ENCODE measurements at regions not wholly inside any gene's neighbourhood (a gene's known extent, or its start where the extent isn't known, plus 50 kb on each side); places are given as distances from the start of the nearest gene placed in this dataset.

DNA sequence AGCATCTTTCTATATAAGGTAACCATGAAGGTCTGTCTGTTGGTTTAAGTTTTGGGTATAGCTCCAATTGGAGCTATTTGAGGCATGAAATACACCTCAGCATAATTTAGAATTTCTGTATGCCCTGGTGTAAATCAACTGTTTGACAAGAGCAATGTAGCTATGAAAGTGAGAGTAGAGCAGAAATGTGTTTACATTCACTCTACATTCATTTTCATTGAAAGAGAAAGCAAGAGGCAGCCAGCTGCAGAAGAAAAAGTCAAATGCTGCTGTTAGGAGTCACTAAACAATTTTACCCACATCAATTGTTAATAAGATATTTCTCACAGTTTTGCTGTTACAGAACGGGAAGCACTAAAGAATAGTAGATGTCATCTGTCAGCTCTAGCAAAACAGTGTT lies 252.5 kb downstream of the SLC6A15 start:
- TF ChIP-seq TCF4 (CRISPR knock-in tag; IDR thresholded peaks at IDR 0.05; ENCODE audit: borderline replicate concordance) (no peak), TOX (CRISPR knock-in tag; IDR thresholded peaks at IDR 0.05; ENCODE audit: borderline replicate concordance) (no peak), ZNF8 (CRISPR knock-in tag; IDR thresholded peaks at IDR 0.05) (no peak), SNAI2 (CRISPR knock-in tag; IDR thresholded peaks at IDR 0.05) (no peak), ZFP3 (CRISPR knock-in tag; IDR thresholded peaks at IDR 0.05) (no peak), ZFP30 (CRISPR knock-in tag; IDR thresholded peaks at IDR 0.05) (no peak), CREB5 (CRISPR knock-in tag; IDR thresholded peaks at IDR 0.05; ENCODE audit: low read depth) (no peak), CSDC2 (CRISPR knock-in tag; IDR thresholded peaks at IDR 0.05) (no peak), PPARA (CRISPR knock-in tag; IDR thresholded peaks at IDR 0.05; ENCODE audit: borderline replicate concordance) (no peak), TSHZ2 (CRISPR knock-in tag; IDR thresholded peaks at IDR 0.05) (no peak), ZNF70 (CRISPR knock-in tag; IDR thresholded peaks at IDR 0.05) (no peak), POU6F1 (CRISPR knock-in tag; IDR thresholded peaks at IDR 0.05; ENCODE audit: borderline replicate concordance, low read depth) (no peak), ISL1 (CRISPR knock-in tag; IDR thresholded peaks at IDR 0.05) (no peak)
- TF ChIP-seq, protein P1, sequence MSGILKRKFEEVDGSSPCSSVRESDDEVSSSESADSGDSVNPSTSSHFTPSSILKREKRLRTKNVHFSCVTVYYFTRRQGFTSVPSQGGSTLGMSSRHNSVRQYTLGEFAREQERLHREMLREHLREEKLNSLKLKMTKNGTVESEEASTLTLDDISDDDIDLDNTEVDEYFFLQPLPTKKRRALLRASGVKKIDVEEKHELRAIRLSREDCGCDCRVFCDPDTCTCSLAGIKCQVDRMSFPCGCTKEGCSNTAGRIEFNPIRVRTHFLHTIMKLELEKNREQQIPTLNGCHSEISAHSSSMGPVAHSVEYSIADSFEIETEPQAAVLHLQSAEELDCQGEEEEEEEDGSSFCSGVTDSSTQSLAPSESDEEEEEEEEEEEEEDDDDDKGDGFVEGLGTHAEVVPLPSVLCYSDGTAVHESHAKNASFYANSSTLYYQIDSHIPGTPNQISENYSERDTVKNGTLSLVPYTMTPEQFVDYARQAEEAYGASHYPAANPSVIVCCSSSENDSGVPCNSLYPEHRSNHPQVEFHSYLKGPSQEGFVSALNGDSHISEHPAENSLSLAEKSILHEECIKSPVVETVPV (CRISPR knock-in tag; IDR thresholded peaks at IDR 0.05) = no peak
- ATAC-seq = no peak

DNA sequence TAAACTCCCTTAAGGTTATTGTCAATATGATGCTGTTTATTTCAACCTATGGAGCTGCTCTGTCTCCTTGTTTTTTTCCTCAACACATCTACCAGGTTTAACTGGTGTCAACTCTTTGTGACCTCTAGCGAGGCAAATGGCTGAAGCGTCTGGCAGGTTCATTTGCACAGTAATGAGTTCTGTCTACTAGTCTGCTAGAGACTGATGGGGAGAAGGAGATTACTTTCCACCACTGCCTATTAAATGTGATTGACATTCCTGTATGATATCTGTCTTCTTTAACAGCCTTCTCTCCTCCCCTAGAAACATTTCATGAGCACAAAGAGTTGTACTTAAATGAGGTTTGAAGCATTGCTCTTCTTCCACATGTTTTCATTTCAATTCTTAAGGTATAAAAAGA lies 253.7 kb downstream of the SLC6A15 start:
- no peak for TF ChIP-seq BACH2 (CRISPR knock-in tag; IDR thresholded peaks at IDR 0.05; ENCODE audit: borderline replicate concordance)
- TF ChIP-seq, protein P2, sequence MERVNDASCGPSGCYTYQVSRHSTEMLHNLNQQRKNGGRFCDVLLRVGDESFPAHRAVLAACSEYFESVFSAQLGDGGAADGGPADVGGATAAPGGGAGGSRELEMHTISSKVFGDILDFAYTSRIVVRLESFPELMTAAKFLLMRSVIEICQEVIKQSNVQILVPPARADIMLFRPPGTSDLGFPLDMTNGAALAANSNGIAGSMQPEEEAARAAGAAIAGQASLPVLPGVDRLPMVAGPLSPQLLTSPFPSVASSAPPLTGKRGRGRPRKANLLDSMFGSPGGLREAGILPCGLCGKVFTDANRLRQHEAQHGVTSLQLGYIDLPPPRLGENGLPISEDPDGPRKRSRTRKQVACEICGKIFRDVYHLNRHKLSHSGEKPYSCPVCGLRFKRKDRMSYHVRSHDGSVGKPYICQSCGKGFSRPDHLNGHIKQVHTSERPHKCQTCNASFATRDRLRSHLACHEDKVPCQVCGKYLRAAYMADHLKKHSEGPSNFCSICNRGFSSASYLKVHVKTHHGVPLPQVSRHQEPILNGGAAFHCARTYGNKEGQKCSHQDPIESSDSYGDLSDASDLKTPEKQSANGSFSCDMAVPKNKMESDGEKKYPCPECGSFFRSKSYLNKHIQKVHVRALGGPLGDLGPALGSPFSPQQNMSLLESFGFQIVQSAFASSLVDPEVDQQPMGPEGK (CRISPR knock-in tag; IDR thresholded peaks at IDR 0.05; ENCODE audit: borderline replicate concordance) = no peak
- TF ChIP-seq SNAI2 (CRISPR knock-in tag; IDR thresholded peaks at IDR 0.05) = no peak
- TF ChIP-seq ZNF8 (CRISPR knock-in tag; IDR thresholded peaks at IDR 0.05) = no peak
- no peak for TF ChIP-seq CSDC2 (CRISPR knock-in tag; IDR thresholded peaks at IDR 0.05)
- TF ChIP-seq ESRRG (CRISPR knock-in tag; IDR thresholded peaks at IDR 0.05) = no peak
- no peak for TF ChIP-seq TCF4 (CRISPR knock-in tag; IDR thresholded peaks at IDR 0.05; ENCODE audit: borderline replicate concordance)
- no peak for TF ChIP-seq GLIS3 (CRISPR knock-in tag; IDR thresholded peaks at IDR 0.05)
- no peak for TF ChIP-seq ARNTL (CRISPR knock-in tag; IDR thresholded peaks at IDR 0.05; ENCODE audit: borderline replicate concordance, low read depth)
- TF ChIP-seq ZFP3 (CRISPR knock-in tag; IDR thresholded peaks at IDR 0.05) = no peak
- TF ChIP-seq ZNF70 (CRISPR knock-in tag; IDR thresholded peaks at IDR 0.05) = no peak
- no peak for ATAC-seq

- TF ChIP-seq CREB5 (CRISPR knock-in tag; IDR thresholded peaks at IDR 0.05; ENCODE audit: low read depth) (no peak), ESRRG (CRISPR knock-in tag; IDR thresholded peaks at IDR 0.05) (no peak), TCF4 (CRISPR knock-in tag; IDR thresholded peaks at IDR 0.05; ENCODE audit: borderline replicate concordance) (no peak)
- ATAC-seq = no peak
Observed at GRCh38 chr12:84656705-84657104, 255.9 kb downstream of the SLC6A15 start.

Data from SK-N-SH treated with all-trans-retinoic acid at 6 μM for 48 hours (cell line).